ENCODE measurements at regions not wholly inside any gene's neighbourhood (a gene's known extent, or its start where the extent isn't known, plus 50 kb on each side); places are given as distances from the start of the nearest gene placed in this dataset.

DNA sequence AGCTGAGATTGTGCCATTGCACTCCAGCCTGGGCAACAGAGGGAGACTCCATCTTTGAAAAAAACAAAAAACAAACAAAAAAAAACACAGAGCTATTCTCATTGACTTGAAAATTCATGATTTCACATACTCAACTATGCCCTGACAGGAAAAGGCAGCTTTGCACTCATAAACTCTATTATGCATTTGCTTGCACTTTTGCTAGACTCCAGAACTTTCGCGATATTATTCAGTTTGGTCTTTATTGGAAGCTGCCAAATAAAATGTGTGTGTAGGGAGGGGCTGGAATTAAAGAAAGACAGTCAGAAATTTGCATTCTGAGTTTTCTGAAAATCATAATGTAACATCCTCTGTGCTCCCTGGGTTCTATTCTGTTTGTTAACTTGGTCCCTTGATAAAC lies 635.1 kb upstream of the KLF12 start:
- TF ChIP-seq POLR2A (IDR thresholded peaks at IDR 0.05) (no peak), POLR2AphosphoS5 (IDR thresholded peaks at IDR 0.05) (no peak)
- TF ChIP-seq, protein P1, sequence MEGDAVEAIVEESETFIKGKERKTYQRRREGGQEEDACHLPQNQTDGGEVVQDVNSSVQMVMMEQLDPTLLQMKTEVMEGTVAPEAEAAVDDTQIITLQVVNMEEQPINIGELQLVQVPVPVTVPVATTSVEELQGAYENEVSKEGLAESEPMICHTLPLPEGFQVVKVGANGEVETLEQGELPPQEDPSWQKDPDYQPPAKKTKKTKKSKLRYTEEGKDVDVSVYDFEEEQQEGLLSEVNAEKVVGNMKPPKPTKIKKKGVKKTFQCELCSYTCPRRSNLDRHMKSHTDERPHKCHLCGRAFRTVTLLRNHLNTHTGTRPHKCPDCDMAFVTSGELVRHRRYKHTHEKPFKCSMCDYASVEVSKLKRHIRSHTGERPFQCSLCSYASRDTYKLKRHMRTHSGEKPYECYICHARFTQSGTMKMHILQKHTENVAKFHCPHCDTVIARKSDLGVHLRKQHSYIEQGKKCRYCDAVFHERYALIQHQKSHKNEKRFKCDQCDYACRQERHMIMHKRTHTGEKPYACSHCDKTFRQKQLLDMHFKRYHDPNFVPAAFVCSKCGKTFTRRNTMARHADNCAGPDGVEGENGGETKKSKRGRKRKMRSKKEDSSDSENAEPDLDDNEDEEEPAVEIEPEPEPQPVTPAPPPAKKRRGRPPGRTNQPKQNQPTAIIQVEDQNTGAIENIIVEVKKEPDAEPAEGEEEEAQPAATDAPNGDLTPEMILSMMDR (IDR thresholded peaks at IDR 0.05): no peak
